Endothelial cell of umbilical vein (primary cell): ENCODE measurements at regions not wholly inside any gene's neighbourhood (a gene's known extent, or its start where the extent isn't known, plus 50 kb on each side); places are given as distances from the start of the nearest gene placed in this dataset.

ENCODE experiments used
- BruUV-seq: library from RNA; stranded (reverse); fragments of 400-500 nt; replicated peaks from 2 replicates; lab custom pipeline; 2021; lab: Mats Ljungman, UMichigan
- CTCF ChIA-PET: fragments of 300-600, 350-600 bp; sonication (Branson Sonifier 250); formaldehyde crosslinking; loops from one replicate; lab custom pipeline; 2021; ENCODE audit warnings: antibody characterized with exemption, inconsistent platforms; lab: Charles Lee
- POLR2A ChIA-PET: fragments of 300-600, 350-600 bp; sonication (Branson Sonifier 250); formaldehyde crosslinking; loops from one replicate; lab custom pipeline; 2021; ENCODE audit warnings: antibody characterized with exemption, inconsistent platforms; lab: Charles Lee
- DNase-seq: peaks from one replicate; pipeline ENCODE4 v3.0.0-alpha.2; 2011; ENCODE audit warnings: low read depth, low spot score
- FAIRE-seq: peaks from 2 replicates; lab custom pipeline; 2011; peaks lifted over from hg19 to GRCh38; lab: Jason Lieb, UNC
- H2AFZ ChIP-seq: 2 replicates; pipeline ENCODE4 v1.6.0; 2012; ENCODE audit warnings: low read depth, low read length, control low read depth, inconsistent platforms
- H3K27ac ChIP-seq: 2 replicates; pipeline ENCODE4 v1.5.1; 2011; ENCODE audit warnings: low read depth, mild to moderate bottlenecking, control low read depth, low read length, moderate library complexity; ENCODE audit not compliant: insufficient read depth
- H3K27me3 ChIP-seq, 2 experiments: 2 replicates each; pipeline versions ENCODE4 v1.6.0 to v1.6.1; 2011; ENCODE audit warnings: low read length in 2 of 2, mixed read lengths in 1 of 2; ENCODE audit not compliant: control insufficient read depth in 2 of 2, insufficient read depth in 2 of 2
- H3K36me3 ChIP-seq, 2 experiments: 2 replicates in 1 of 2; 3 replicates in 1 of 2; pipeline ENCODE4 v1.5.1; 2011; ENCODE audit warnings: low read length in 2 of 2, mild to moderate bottlenecking in 1 of 2, moderate library complexity in 1 of 2; ENCODE audit not compliant: control insufficient read depth in 2 of 2, insufficient read depth in 2 of 2; ENCODE audit errors: extremely low read depth in 1 of 2
- H3K4me1 ChIP-seq: 3 replicates; pipeline ENCODE4 v1.5.1; 2011; ENCODE audit warnings: mild to moderate bottlenecking, low read length; ENCODE audit not compliant: control insufficient read depth, insufficient read depth; ENCODE audit errors: extremely low read depth
- H3K4me2 ChIP-seq: 2 replicates; pipeline ENCODE4 v1.6.1; 2011; ENCODE audit warnings: low read length, control low read depth, mixed read lengths; ENCODE audit not compliant: insufficient read depth
- H3K4me3 ChIP-seq, 3 experiments: fragments of 200-600 bp in 1 of 3; sonication (generic), shearing (Covaris generic) in 1 of 3; replicated peaks in 1 of 3; 2 replicates each; pipeline ENCODE4 v1.5.1; 2011 to 2016; ENCODE audit warnings: control low read depth in 3 of 3, low read length in 3 of 3, mild to moderate bottlenecking in 2 of 3, inconsistent platforms in 1 of 3, low read depth in 1 of 3, moderate library complexity in 1 of 3; ENCODE audit not compliant: insufficient read depth in 1 of 3
- H3K79me2 ChIP-seq: 2 replicates; pipeline ENCODE4 v1.6.0; 2012; ENCODE audit warnings: low read length, inconsistent platforms; ENCODE audit not compliant: control insufficient read depth, insufficient read depth
- H3K9ac ChIP-seq: replicated peaks from 2 replicates; pipeline ENCODE3; 2011; ENCODE audit warnings: low read length, control low read depth; ENCODE audit not compliant: insufficient read depth; ENCODE audit errors: extremely low read depth
- H3K9me1 ChIP-seq: replicated peaks from 3 replicates; pipeline ENCODE4 v1.6.0; 2011; ENCODE audit warnings: mild to moderate bottlenecking, low read length; ENCODE audit not compliant: control insufficient read depth, insufficient read depth; ENCODE audit errors: extremely low read depth
- H3K9me3 ChIP-seq: replicated peaks from 2 replicates; pipeline ENCODE4 v1.5.1; 2012; ENCODE audit warnings: low read length, inconsistent platforms; ENCODE audit not compliant: control insufficient read depth, insufficient read depth
- H4K20me1 ChIP-seq: replicated peaks from 2 replicates; pipeline ENCODE3; 2011; ENCODE audit warnings: mild to moderate bottlenecking, low read length; ENCODE audit not compliant: control insufficient read depth, insufficient read depth; ENCODE audit errors: extremely low read depth
- CTCF ChIP-seq, 2 donors: IDR thresholded peaks; 1 replicate in 1 of 2; 2 replicates in 1 of 2; pipeline ENCODE4 v1.5.1; 2011; ENCODE audit warnings: low read length in 2 of 2, mild to moderate bottlenecking in 2 of 2, moderate library complexity in 2 of 2, control low read depth in 1 of 2, inconsistent platforms in 1 of 2, low read depth in 1 of 2; ENCODE audit not compliant: insufficient read depth in 1 of 2; ENCODE audit errors: extremely low read depth in 1 of 2
- EZH2 ChIP-seq: IDR thresholded peaks from 2 replicates; pipeline ENCODE4 v1.6.1; 2012; ENCODE audit warnings: borderline replicate concordance, low read depth, mild to moderate bottlenecking, moderate library complexity, low read length, inconsistent platforms; ENCODE audit not compliant: severe bottlenecking
- FOS ChIP-seq: IDR thresholded peaks from 2 replicates; pipeline ENCODE4 v1.6.1; 2011; ENCODE audit warnings: mild to moderate bottlenecking, low read length, moderate library complexity, borderline replicate concordance; ENCODE audit not compliant: insufficient read depth
- GATA2 ChIP-seq: IDR thresholded peaks from 2 replicates; pipeline ENCODE4 v1.7.0; 2011; ENCODE audit warnings: low read depth, mild to moderate bottlenecking, moderate library complexity, mixed read lengths, low read length; ENCODE audit not compliant: insufficient read length, insufficient read depth
- JUN ChIP-seq: IDR thresholded peaks from 2 replicates; pipeline ENCODE4 v1.6.1; 2011; ENCODE audit warnings: borderline replicate concordance, low read depth; ENCODE audit not compliant: insufficient read length, insufficient read depth
- MAX ChIP-seq: IDR thresholded peaks from 2 replicates; pipeline ENCODE4 v1.6.1; 2011; ENCODE audit not compliant: insufficient read depth, insufficient read length
- MYC ChIP-seq: IDR thresholded peaks from one replicate; pipeline ENCODE4 v1.6.1; 2011; ENCODE audit warnings: mild to moderate bottlenecking, low read depth, low read length
- POLR2A ChIP-seq: IDR thresholded peaks from 2 replicates; pipeline ENCODE4 v1.6.1; 2012; ENCODE audit warnings: low read depth, mild to moderate bottlenecking, control low read depth, low read length
- POLR2AphosphoS5 ChIP-seq: IDR thresholded peaks from 2 replicates; pipeline ENCODE4 v1.6.1; 2012; ENCODE audit warnings: low read depth, mild to moderate bottlenecking, control low read depth, low read length, moderate library complexity; ENCODE audit not compliant: insufficient read depth
- dilution Hi-C: fragments of 300-500 bp; cut with MboI; formaldehyde crosslinking; loops from one replicate; pipeline ENCODE4 v1.15.0; 2019; ENCODE audit warnings: low sequenced_read_pairs; ENCODE audit not compliant: extremely low pct_ligation_motif_present
- intact Hi-C: fragments of 100-400 bp; cut with micrococcal nuclease; formaldehyde crosslinking; loops from one replicate; pipeline ENCODE4 v1.10.0; 2022

- no peaks in the 10 kb centered on the region for H4K20me1 ChIP-seq
- DNase-seq (no peak), FAIRE-seq (no peak)
- no peak overlapping the region for H2AFZ ChIP-seq
- no peak overlapping the region for H3K4me3 ChIP-seq
- TF ChIP-seq MAX (no peak), MYC (no peak)
- no peaks in the 10 kb centered on the region for H3K27me3 ChIP-seq
- ChIA-PET CTCF (no interaction called here), POLR2A (no interaction called here)
- intact Hi-C loops (no loop called here), dilution Hi-C loops (no loop called here)
- no TSS peak for BruUV-seq
- H3K9me3 ChIP-seq, result peaks cover 4% of the 10 kb centered on the region
- H3K79me2 ChIP-seq, result no peaks in the 10 kb centered on the region
- no peaks in the 10 kb centered on the region for H3K4me1 ChIP-seq
- H3K36me3 ChIP-seq, result no peaks in the 10 kb centered on the region
- no peak overlapping the region for H3K4me2 ChIP-seq
- H3K9ac ChIP-seq, result no peak overlapping the region
- H3K27ac ChIP-seq, result no peak overlapping the region
- H3K9me1 ChIP-seq, result no peaks in the 10 kb centered on the region
These were observed 470.3 kb downstream of the DSC3 start for GRCh38 chr18:30572214-30572613.

GRCh38 chr18:30568333-30568732 is 474.2 kb downstream of the DSC3 start:
- no peak overlapping the region for H3K9ac ChIP-seq
- intact Hi-C loops, result no loop called here
- no peak overlapping the region for H3K27ac ChIP-seq
- DNase-seq (no peak), FAIRE-seq (no peak)
- dilution Hi-C loops, result no loop called here
- ChIA-PET CTCF (no interaction called here), POLR2A (no interaction called here)
- H2AFZ ChIP-seq, result no peak overlapping the region
- no peak overlapping the region for H3K4me2 ChIP-seq
- no peaks in the 10 kb centered on the region for H3K36me3 ChIP-seq
- H3K9me1 ChIP-seq, result no peaks in the 10 kb centered on the region
- no peaks in the 10 kb centered on the region for H3K79me2 ChIP-seq
- BruUV-seq, result no TSS peak
- H3K4me3 ChIP-seq, result no peak overlapping the region
- no peak for TF ChIP-seq MYC
- TF ChIP-seq POLR2AphosphoS5, result no peak
- TF ChIP-seq GATA2, result no peak
- no peak for TF ChIP-seq JUN
- TF ChIP-seq POLR2A, result no peak
- TF ChIP-seq FOS, result no peak
- TF ChIP-seq MAX, result no peak
- TF ChIP-seq EZH2, result no peak
- no peak for TF ChIP-seq CTCF (IDR thresholded peaks at IDR 0.05; ENCODE audit: extremely low read depth in 1 of 2, insufficient read depth in 1 of 2, low read depth in 1 of 2, low read length in 2 of 2)
- H3K9me3 ChIP-seq, result peaks cover 5% of the 10 kb centered on the region
- no peaks in the 10 kb centered on the region for H4K20me1 ChIP-seq
- no peaks in the 10 kb centered on the region for H3K27me3 ChIP-seq
- H3K4me1 ChIP-seq, result no peaks in the 10 kb centered on the region
